HG02981 (cell line): ENCODE measurements at regions not wholly inside any gene's neighbourhood (a gene's known extent, or its start where the extent isn't known, plus 50 kb on each side); places are given as distances from the start of the nearest gene placed in this dataset.
"Not testable (repeated sequence)": the region's sequence is repeated elsewhere in the genome, so short reads cannot be mapped to it uniquely, and the experiment has no call there.

ENCODE experiments used
- ATAC-seq: cut with Tn5 transposase; IDR thresholded peaks from one replicate; pipeline ENCODE4 v1.9.1; 2021; ENCODE audit warnings: mild to moderate bottlenecking, moderate library complexity; ENCODE audit not compliant: unreplicated experiment

DNA sequence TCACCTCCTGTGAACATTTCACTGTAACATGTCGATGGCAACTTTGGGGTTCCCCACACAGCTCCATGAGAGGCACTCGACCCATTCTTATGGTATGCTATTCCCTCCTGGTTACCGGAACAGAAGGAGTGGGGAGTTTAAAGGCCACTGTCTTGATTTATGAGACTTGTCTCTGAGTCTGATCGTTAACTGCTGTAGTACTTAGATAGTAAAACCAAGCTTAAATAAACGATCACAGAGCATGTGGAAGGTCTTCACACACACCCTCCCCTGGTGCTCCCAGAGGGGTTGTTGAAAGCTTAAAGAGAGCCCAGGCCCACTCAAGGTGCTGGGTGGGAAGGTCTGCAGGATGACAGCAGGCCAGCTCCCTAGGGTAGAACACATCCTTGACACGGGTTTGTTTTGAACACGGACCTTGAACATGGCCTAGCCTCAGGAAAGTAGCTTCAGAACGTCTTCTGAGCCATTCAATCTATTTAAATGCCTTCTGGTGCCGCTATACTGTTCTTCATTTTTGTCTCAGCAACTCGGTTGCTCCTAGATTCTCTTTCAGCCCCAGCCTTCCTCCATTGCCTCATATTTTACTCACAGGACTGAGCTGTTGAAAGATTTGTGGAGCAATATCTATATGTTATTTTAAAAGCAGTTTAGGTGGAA, 335.3 kb downstream of the FGFR2 start:
- no peak for ATAC-seq

DNA sequence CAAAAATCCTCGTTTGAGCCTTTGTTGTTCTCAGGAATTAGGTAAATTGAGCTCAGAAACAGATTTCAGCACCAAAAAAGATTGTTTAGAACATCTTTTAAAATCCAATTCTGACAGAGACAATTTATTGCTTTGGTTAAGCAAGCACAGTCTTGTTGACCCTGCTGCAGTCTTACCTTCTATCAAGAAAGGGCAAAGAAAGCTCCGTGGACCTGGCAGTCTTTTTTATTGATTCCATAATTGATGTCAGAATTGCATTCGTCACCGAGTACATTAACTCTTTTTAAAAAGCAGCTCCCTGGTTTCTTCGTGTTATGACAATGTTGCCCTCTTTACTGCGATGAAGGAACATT, 334.8 kb downstream of the FGFR2 start:
- ATAC-seq: no peak

DNA sequence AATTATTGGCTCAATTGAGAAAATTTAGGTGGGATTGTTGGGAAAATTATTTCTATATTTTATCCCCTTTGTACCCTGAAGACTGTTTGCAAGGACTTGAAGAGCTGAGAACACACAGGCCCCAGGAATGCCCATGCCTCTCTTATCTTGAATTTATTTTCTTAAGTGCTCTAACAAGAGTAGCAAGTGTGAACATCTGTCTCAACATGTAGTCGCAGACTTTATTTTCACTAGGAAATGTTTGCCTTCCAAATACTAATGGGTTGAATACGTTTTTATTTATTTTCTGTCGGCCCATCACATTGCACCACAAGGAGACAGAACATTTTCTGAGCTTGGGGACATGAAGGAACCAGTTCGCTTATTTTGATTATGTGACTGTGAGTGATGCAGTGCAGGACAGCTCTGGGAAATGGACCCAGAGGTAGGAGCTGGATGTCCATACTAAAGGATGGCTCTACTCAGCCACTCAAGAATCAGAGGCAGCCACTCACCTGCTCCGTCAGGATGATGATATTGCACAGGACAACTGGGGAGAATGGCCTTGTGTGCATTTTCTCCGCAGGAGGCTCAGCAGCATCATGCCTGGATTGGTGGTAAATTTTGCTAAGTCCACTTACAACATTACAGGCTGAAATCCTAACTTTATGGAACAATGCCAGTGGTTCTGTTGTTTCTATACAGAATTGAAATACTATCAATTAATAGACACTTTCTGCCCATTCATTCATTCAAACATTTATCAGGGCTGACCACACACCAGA, 332.7 kb downstream of the FGFR2 start:
- no peak for ATAC-seq

DNA sequence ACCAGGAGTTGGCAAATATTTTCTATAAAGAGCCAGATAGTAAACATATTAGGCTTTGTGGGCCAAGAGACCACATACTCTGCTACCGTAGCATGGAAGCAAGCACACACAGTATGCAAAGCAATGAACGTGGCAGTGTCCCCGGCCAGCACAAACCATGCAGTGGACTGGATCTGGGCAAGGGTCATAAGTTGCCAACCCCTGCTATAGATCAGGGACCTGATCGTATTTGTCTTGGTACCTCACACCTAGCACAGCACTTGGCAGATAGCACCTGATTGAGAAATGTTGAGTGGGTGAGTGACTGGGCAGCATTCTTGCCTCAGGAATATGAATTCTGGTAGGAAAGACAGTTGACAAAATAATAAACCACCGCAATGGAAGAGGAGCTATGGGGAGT, 331.9 kb downstream of the FGFR2 start:
- ATAC-seq: no peak

DNA sequence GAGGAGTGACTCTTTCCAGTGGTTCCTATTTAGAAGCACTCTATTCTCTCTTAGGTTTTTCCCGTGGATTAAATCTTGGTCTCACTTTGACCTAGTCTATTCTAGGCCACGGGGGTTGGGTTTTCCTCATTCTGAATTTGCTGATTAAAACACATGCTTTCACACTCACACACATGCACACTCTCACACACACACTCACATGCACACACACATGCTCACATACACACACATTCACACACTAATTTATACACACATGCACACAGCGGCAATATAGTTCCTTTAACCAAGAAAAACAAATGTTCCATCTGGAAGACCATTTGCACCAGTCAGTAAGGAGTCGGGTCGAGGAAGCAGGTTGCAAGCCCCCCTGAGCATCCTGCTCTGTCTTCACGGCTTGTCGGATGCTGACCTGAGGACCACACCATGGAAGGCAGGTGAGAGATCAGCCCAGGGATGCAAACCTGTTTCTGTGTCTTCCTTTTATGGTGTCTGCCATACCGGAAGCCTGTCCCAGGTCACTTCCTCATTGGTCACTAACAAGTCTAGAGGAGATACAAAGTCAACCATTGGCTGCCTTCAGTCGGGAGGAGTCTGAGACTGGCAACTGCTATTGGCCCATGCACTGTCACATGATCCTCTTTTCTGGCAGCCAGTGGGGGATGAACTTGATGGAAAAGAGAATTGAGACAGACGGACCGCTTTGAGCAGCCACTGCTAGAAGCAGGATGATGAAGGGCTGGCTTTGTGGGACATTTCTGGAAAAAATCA, 330.8 kb downstream of the FGFR2 start:
- ATAC-seq: no peak

DNA sequence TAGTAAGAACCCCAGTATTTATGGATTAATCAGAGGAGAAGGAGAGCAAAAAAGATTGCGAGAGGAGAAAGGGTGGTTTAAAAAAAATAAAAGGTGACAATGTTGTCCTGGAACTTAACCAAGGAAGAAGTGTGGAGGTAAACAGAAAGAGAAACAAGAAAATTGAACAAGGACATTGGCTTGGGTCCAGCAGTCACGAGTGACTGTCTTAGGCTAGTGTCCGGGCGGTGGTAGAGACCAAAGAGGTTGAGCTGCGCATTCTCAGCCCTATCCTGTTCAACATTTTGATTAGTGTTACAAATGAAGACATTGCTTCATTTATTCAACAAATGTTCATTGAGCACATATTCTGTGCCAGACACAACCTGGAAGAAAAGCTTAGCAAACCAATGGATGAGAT, 329.9 kb downstream of the FGFR2 start:
- ATAC-seq: no peak

DNA sequence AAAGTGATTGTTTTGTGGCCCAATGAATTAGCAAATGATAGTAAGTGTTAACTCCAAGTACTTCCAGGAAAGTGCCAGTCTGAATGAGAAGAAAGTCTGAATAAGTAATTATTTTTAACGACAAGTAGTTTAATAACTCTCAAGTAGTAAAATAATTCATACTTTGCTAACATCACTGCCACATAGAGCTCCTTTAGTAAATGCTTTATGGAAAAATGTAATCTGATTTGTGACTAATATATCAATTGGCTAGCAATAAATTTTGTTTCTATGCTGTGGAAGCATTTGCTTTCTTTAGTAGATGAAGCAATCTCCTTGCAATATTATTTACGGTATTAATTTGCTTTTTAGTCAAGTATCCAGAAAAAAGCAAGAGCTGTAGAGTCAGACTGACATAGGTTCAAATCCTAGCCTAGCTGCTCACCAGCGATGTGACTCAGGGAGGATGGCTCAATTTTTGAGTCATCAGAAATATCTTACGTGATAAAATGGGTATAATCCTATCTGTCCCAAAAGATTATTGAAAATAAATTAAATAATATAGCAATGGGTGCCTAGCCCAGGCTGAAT, 329.3 kb downstream of the FGFR2 start:
- ATAC-seq: no peak

DNA sequence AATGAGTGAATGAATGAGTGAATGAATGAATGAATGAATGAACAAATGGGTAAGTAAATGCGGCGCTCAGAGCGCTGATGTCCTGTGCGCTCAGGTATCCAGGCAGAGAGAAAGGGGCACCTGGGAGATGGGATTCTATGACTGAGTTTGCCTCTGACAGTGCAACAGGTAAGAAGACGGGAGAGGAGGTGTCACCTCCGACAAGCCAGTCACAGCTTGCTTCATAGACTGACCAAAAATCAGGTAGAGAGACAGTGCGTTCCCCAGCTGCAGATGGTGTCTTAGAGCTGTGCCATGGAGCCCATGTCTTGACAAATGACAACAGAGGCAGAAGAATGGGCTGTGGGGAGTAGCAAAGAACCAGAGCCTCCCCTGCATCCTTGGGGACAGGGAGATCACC, 327.3 kb downstream of the FGFR2 start:
- no peak for ATAC-seq

DNA sequence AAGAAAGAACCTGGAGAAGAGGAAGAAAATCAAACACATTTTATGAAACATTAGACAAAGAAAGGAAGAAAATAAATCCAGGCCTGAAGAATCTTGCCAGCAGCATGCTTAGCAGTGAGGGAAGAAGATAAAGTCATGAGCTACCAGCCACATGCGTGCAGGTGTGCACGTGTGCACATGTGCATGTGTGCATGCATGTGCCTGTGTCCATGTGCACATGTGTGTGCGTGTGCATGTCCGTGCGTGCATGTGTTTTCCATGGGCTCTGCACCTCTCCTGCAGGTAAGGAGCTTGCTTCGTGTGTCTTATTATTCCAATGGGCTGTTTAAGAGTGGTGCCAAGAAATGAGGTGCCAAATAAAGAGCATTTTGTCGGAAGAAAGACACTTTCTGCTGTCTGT, 322.2 kb downstream of the FGFR2 start:
- no peak for ATAC-seq

DNA sequence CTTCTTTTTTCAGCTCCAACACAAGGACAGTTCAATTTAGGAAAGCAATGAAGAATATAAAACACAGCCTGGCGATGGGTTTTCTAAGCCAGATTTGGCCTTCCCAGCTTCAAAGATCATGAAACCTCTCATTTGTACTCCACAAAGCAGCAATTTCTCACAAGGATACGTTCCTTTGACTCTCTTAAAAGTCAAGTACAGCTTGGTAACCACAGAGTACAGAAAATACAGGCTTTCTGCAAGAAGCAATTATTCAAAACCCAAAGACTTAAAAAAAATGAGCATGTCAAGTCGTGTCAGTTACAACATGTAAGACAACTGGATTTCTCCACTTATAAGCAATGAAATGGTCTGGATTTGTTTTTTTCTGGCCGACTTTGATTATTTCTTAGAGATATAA, 321.4 kb downstream of the FGFR2 start:
- no peak for ATAC-seq

DNA sequence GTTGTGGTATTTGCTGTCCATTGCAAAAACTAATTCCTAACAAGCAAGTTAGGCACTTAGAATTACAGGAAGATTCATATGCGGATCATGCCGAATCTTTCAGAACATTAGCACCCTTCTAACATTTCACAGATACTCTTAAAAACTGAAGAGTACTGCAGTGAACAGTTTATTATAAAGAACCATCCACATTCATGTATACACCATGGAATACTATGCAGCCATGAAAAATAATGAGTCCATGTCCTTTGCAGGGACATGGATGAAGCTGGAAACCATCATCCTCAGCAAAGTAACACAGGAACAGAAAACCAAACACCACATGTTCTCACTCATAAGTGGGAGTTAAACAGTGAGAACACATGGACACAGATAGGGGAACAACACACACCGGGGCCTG, 319.9 kb downstream of the FGFR2 start:
- ATAC-seq: not testable (repeated sequence)

DNA sequence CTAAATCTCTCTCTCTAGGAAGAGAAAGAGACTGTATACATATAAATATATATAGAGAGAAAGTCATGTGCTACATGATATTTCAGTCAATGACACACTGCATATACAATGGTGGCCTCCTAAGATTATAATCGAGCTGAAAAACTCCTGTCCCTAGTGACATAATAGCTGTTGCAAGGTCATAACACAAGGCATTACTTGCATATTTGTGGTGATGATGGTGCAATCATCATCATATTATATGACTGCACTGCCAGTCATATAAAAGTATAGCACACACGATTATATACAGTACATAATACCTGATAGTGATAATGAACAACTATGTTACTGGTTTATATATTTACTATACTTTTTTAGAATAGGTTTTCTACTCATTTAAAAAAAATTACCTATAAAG, 316.7 kb downstream of the FGFR2 start:
- no peak for ATAC-seq

DNA sequence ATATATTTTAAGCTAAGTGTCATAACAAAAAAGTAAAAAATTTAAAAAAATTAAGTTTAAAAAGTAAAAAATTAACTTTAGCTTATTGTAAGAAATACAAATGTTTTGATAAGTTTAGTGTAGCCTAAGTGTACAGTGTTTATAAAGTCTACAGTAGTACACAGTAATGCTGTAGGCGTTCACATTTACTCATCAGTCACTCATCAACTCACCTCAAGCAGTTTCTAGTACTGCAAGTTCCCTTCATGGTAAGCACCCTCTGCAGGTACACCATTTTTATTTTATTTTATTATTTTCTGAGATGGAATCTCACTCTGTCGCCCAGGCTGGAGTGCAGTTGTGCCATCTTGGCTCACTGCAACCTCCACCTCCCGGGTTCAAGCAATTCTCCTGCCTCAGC, 316.0 kb downstream of the FGFR2 start:
- ATAC-seq: no peak

DNA sequence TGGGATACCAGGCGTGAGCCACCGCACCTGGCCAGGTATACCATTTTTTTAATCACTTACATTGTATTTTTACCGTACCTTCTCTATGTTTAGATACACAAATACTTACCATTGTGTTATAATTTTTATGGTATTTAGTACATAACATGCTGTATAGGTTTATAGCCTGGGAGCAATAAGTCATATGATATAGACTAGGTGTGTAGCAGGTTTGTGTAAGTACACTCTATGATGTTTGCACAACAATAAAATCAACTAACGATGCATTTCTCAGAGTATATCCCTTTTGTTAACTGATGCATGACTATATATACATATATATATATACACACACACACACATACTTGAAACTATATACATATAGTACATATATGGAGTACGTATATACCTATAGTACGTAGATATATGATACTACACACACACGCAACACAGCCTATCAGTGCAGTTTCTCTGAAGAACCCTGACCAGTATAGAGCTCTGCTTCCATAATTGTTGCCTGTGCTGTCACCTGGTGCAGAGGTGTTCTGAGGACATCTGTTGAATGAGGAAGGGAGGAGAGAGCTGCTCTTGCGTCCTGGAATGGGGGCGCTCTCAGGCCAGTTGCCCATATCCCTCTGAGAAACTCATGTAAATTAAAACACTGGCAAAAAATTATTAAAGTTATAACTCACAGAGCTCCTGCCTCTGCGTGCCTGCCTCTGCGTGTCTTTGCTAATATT, 315.3 kb downstream of the FGFR2 start:
- ATAC-seq: no peak

DNA sequence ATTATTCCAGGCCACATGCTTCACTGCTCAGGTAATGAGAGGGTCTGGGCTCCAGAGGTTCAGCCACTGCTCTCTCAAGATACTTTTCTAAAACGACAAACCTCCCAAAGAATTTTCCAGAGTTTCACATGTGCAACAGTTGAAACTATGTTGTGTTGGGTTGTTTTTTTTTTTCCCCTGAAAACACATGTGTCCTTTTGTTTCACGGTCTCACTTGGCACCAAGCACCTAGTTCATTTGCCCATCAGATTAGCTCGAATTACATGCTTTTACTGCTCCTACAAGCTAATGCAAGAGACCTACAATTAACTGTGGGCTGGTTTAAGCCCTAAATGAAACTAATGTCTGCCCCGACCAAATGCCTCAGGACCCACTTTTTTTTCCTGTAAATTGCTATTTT, 313.3 kb downstream of the FGFR2 start:
- ATAC-seq: no peak

DNA sequence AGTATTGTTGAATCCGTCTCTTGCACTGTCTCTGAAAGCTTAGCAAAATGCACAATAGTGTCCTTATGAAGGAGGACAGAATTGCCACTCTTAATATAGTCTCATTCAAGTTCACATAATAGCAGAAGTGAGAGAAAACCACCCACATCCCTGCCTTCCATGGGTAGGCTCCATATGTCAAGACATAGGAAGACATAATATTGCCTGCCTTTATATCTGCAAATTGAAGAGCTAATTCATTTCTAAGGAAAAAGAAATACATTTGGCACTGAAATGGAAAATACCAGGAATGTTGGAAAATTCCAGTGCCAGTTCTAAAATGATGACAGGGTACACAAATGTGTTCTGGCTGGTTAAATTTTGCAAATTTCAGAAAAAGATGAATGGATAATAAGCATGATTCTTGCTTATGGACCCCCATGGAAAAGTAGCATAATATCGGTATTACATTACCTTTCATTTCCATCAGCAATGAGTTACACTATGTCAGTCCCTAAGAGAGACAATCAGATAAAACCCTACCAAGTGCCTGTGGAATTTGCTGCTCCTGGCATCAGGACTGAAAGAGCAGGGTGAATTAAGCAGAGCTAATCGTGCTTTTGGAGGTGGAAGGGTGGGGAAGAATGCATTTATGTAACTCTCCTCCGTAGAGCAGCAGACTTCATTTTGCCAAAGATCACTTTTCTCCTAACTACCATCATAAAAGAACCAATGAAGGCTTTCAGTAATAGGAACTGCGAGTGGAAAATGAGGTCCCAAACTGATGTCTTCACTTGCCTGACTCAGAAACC, 312.6 kb downstream of the FGFR2 start:
- ATAC-seq: no peak

DNA sequence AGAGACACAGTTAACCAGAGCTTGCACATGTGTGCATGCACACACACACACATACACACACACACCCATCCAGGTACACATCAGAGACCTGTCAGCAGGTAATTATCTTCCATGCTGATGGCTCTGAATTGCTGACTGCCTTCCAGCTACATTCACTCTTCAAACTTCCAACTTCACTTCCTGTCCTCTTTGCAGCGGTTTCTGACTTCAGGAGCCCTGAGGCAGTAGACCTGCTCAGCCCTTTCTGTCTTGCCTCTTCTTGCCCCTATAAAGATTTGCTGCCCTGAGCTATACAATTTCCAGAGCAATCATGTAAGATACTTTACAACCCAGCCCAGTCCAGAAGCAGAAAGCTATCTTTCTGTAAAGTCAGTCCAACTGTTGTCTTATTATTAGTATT, 310.2 kb downstream of the FGFR2 start:
- ATAC-seq: no peak

DNA sequence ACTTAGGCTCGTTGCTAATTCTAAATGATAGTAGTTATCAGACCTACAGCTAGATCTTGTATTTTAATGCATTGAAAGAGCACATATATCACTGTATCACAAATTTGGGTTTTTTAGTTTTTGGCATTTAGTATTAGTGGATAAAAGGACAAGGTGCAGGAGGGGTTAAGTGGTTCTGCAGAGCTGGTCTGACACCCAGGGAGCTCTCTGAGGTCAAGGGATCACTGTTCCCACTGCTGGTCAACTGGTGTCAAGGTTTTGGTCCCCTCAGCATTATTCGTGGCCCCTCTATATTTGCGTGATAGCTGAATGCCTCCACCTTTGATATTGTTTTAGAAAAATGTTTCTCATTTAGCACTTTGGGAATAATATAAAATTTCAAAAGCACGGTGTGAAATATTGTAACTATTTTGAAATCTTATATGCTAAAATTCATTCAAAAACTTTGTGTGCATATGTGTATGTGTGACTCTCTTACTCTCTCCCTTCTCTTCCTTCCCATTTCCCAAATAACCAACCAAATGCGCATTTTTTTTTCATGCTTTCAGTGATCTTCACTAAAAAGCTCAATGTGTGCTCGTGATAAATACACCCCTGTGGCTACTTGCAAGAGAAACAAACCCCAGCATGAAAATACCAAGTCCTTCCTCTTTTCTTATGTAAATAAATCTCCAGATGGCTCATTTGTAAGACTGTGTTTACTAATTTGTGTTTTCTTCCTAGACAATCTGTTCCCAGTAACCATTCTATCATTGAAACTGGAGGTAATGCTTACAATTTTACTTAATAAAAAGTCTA, 309.2 kb downstream of the FGFR2 start:
- ATAC-seq: no peak

DNA sequence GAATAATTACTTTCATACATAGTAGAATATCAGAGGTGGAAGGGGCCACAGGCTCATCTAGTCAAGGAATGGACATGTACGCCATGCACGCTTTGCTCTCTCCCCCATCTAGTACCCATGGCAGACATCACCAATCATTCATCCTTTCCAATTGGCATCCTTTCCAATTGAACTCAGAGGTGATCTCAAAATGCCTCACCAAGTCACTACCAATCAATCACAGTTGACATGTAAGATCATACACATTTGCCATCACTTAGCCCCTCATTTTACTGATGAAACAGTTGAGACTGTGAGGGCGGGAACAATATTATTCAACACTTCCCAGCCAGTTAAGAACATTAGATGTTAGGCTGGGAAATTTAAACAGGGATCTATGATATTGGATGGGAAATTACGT, 308.4 kb downstream of the FGFR2 start:
- no peak for ATAC-seq

DNA sequence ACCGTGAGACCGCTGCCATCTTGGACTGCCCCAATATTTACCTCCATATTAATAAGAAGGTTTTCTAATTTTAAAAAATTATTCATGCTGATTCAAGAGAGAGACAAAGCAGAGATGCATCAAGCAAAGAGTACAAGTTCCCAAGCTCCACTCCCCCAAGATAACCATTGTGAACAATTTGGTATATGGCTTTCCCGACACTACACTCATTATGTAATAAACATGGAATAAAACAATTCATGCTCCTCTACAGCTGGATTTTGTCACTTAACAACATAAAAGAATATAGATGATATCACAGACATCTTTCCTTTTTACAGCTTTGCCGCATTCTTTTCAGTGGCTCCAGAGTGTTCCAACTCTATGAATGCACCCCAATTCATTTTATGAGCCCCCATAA, 307.6 kb downstream of the FGFR2 start:
- no peak for ATAC-seq
